ENCODE measurements at regions not wholly inside any gene's neighbourhood (a gene's known extent, or its start where the extent isn't known, plus 50 kb on each side); places are given as distances from the start of the nearest gene placed in this dataset.

DNA sequence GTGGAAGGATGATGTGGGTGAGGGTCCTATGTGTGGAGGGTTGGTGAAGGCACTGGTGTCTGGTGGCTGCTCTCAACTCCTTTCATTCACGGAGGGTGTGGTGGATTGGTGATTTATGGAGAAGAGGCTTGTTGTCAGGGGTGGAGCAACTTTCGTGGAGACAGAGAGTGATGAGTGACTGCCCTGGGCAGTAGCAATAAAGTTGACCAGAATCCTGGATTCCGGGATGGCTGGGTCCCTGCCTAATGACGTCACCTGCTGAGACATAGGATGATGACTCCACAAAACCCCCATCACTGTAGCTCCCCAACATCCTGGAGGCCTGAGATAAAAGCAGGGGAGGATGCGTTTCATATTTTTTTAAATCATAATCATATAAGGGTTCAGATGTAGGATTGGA lies 193.0 kb downstream of the ACKR3 start:
- H3K9me3 ChIP-seq (ENCODE audit: control insufficient read depth, low read length): no peaks in the 10 kb centered on the region
- H3K27me3 ChIP-seq (ENCODE audit: control insufficient read depth, insufficient read depth, low read length): no peaks in the 10 kb centered on the region
- H3K9ac ChIP-seq (ENCODE audit: low read length): no peak overlapping the region
- H3K4me3 ChIP-seq (ENCODE audit: low read length): no peak overlapping the region
- H3K4me1 ChIP-seq (ENCODE audit: control insufficient read depth, insufficient read depth, low read length): no peaks in the 10 kb centered on the region
- no peaks in the 10 kb centered on the region for H3K36me3 ChIP-seq (ENCODE audit: control insufficient read depth, insufficient read depth, low read length)

- H3K9ac ChIP-seq (ENCODE audit: low read length): no peak overlapping the region
These were observed 194.2 kb downstream of the ACKR3 start for GRCh38 chr2:236763857-236764256.

DNA sequence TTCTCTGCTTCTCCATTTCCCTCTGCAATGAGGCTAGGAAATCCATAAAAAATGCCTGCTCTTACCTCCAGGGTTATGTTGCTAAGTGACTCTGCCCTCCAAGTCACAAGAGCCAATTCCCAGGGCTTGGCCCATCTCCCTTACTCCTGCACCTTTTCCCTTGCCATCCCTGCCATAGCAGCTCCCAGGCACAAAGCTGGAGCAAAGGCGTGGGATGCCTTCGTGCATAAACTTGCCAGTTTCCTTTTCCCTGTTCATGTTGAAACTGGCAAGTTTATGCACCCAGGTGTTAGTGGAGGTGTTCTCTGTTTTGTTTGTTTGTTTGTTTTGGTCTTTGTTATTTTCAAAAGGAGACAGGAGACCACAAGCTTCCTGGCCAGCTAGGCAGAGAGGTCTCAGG lies 195.1 kb downstream of the ACKR3 start:
- Histone ChIP-seq H3K4me3 (ENCODE audit: low read length) (no peak overlapping the region), H3K27me3 (ENCODE audit: control insufficient read depth, insufficient read depth, low read length) (no peaks in the 10 kb centered on the region), H3K36me3 (ENCODE audit: control insufficient read depth, insufficient read depth, low read length) (no peaks in the 10 kb centered on the region), H3K9me3 (ENCODE audit: control insufficient read depth, low read length) (no peaks in the 10 kb centered on the region), H3K9ac (ENCODE audit: low read length) (no peak overlapping the region), H3K4me1 (ENCODE audit: control insufficient read depth, insufficient read depth, low read length) (no peaks in the 10 kb centered on the region)

More at GRCh38 chr2:236763857-236764256, 194.2 kb downstream of the ACKR3 start:
- no peaks in the 10 kb centered on the region for H3K9me3 ChIP-seq (ENCODE audit: control insufficient read depth, low read length)
- H3K36me3 ChIP-seq (ENCODE audit: control insufficient read depth, insufficient read depth, low read length): no peaks in the 10 kb centered on the region
- H3K4me1 ChIP-seq (ENCODE audit: control insufficient read depth, insufficient read depth, low read length): no peaks in the 10 kb centered on the region
- H3K4me3 ChIP-seq (ENCODE audit: low read length): no peak overlapping the region
- H3K27me3 ChIP-seq (ENCODE audit: control insufficient read depth, insufficient read depth, low read length): no peaks in the 10 kb centered on the region

DNA sequence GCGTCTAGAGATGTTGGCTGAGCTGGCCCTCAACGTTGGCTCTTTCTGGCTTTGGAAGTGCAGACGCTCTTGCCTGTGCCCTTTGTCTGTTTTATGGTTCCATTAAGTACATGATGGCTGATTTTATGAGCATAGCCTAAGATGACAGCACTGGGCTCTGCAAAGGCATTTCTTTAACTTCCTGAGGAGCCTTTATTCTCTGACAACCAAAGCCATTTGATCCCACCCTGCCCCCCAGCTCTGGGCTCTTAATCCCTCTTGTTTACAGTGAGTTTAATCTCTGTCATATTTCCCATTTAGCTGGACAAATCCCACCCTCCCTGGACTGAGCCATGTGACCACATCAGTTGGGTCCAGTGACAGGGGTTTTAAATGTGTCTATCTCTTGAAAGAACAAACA lies 195.9 kb downstream of the ACKR3 start:
- Histone ChIP-seq H3K4me3 (ENCODE audit: low read length) (no peak overlapping the region), H3K4me1 (ENCODE audit: control insufficient read depth, insufficient read depth, low read length) (no peaks in the 10 kb centered on the region), H3K9me3 (ENCODE audit: control insufficient read depth, low read length) (no peaks in the 10 kb centered on the region), H3K27me3 (ENCODE audit: control insufficient read depth, insufficient read depth, low read length) (no peaks in the 10 kb centered on the region), H3K36me3 (ENCODE audit: control insufficient read depth, insufficient read depth, low read length) (no peaks in the 10 kb centered on the region), H3K9ac (ENCODE audit: low read length) (no peak overlapping the region)

- Histone ChIP-seq H3K9ac (ENCODE audit: low read length) (no peak overlapping the region), H3K9me3 (ENCODE audit: control insufficient read depth, low read length) (no peaks in the 10 kb centered on the region), H3K4me1 (ENCODE audit: control insufficient read depth, insufficient read depth, low read length) (no peaks in the 10 kb centered on the region), H3K4me3 (ENCODE audit: low read length) (no peak overlapping the region), H3K36me3 (ENCODE audit: control insufficient read depth, insufficient read depth, low read length) (no peaks in the 10 kb centered on the region), H3K27me3 (ENCODE audit: control insufficient read depth, insufficient read depth, low read length) (no peaks in the 10 kb centered on the region)
These were observed 197.2 kb downstream of the ACKR3 start for GRCh38 chr2:236766850-236767249.

DNA sequence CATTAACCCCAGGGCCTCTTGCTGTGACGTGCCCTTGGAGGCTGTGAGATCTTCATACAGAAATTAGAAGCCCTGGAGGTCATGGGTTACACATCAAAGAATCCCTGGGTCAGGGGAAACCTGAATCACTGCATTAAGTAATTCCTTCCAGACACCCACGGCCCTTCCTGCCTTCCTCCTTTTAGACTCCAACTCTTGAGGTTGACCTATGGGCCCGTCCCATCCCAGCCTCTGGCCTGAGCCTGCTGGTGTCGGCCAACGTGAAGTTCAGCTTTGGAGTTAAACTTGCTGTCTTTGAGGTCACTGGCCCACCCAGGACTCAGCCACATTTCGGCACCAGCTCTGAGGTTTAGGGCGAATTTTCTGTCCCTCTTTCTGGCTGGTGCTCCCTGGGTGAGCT lies 198.3 kb downstream of the ACKR3 start:
- Histone ChIP-seq H3K9ac (ENCODE audit: low read length) (no peak overlapping the region), H3K4me3 (ENCODE audit: low read length) (no peak overlapping the region), H3K36me3 (ENCODE audit: control insufficient read depth, insufficient read depth, low read length) (no peaks in the 10 kb centered on the region), H3K27me3 (ENCODE audit: control insufficient read depth, insufficient read depth, low read length) (no peaks in the 10 kb centered on the region), H3K9me3 (ENCODE audit: control insufficient read depth, low read length) (no peaks in the 10 kb centered on the region), H3K4me1 (ENCODE audit: control insufficient read depth, insufficient read depth, low read length) (no peaks in the 10 kb centered on the region)

DNA sequence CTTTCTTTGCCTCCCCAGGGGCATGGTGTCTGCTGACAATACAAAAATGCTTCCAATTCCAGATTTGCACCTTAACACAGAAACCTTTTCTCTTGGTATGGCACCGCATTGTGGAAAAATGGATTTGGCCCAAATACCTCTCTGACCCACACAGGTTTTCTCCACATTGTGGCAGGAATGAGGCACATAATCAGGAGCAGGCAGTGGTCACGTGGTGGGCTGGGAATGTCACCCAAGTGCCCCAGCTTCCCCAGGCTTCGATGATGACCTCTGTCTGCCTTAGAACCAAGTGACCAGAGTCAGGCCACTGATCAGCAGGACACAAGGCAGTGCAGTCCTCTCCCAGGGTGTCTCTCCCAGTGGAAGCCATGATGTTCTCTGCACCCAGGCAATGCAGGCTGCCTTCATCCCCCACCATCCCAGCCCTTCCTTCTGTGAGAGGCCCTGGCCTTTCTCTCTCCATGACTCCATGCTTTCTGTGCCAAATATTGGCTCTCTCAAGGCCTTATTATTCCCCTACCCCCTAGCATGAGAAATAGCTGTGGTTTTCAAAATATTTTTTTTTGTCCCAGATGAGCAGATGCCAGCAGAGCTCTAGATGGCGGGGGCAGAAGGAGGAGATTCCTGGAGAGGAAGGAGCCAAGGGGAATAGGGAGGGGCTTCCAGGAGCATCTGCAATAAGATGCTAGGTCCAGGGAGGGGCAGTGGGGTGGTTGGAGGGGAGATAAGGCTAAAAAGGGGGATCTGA lies 198.9 kb downstream of the ACKR3 start:
- Histone ChIP-seq H3K9me3 (ENCODE audit: control insufficient read depth, low read length) (no peaks in the 10 kb centered on the region), H3K4me3 (ENCODE audit: low read length) (no peak overlapping the region), H3K4me1 (ENCODE audit: control insufficient read depth, insufficient read depth, low read length) (no peaks in the 10 kb centered on the region), H3K27me3 (ENCODE audit: control insufficient read depth, insufficient read depth, low read length) (no peaks in the 10 kb centered on the region), H3K36me3 (ENCODE audit: control insufficient read depth, insufficient read depth, low read length) (no peaks in the 10 kb centered on the region), H3K9ac (ENCODE audit: low read length) (no peak overlapping the region)

GRCh38 chr2:236769981-236770671 lies 200.5 kb downstream of the ACKR3 start:
- no peak overlapping the region for H3K4me3 ChIP-seq (ENCODE audit: low read length)
- no peaks in the 10 kb centered on the region for H3K4me1 ChIP-seq (ENCODE audit: control insufficient read depth, insufficient read depth, low read length)
- H3K27me3 ChIP-seq (ENCODE audit: control insufficient read depth, insufficient read depth, low read length): no peaks in the 10 kb centered on the region
- H3K36me3 ChIP-seq (ENCODE audit: control insufficient read depth, insufficient read depth, low read length): no peaks in the 10 kb centered on the region
- H3K9me3 ChIP-seq (ENCODE audit: control insufficient read depth, low read length): no peaks in the 10 kb centered on the region
- no peak overlapping the region for H3K9ac ChIP-seq (ENCODE audit: low read length)

GRCh38 chr2:236772220-236772837 lies 202.7 kb downstream of the ACKR3 start:
- Histone ChIP-seq H3K4me3 (ENCODE audit: low read length) (no peak overlapping the region), H3K27me3 (ENCODE audit: control insufficient read depth, insufficient read depth, low read length) (no peaks in the 10 kb centered on the region), H3K9me3 (ENCODE audit: control insufficient read depth, low read length) (no peaks in the 10 kb centered on the region), H3K9ac (ENCODE audit: low read length) (no peak overlapping the region), H3K4me1 (ENCODE audit: control insufficient read depth, insufficient read depth, low read length) (no peaks in the 10 kb centered on the region), H3K36me3 (ENCODE audit: control insufficient read depth, insufficient read depth, low read length) (no peaks in the 10 kb centered on the region)

DNA sequence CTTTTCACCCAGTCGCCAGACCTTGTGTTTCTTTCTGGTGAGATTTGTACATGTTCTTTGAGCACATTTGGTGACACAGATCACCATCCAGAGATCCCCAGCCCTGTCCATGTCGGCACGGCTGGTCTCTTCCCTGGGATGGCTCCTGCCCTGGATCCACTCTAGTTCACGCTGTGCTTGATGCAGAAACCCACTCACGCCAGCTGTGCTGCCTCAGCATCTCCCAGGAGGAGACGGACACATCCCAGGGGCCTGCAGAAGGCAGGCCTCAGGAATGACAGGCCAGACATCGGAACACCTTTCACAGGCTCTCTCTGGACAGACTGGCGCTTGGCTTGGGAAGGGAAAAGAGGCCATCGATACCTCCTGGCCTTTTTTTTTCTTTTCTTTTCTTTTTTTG lies 203.6 kb downstream of the ACKR3 start:
- H3K4me1 ChIP-seq (ENCODE audit: control insufficient read depth, insufficient read depth, low read length): no peaks in the 10 kb centered on the region
- no peak overlapping the region for H3K4me3 ChIP-seq (ENCODE audit: low read length)
- no peaks in the 10 kb centered on the region for H3K36me3 ChIP-seq (ENCODE audit: control insufficient read depth, insufficient read depth, low read length)
- no peaks in the 10 kb centered on the region for H3K27me3 ChIP-seq (ENCODE audit: control insufficient read depth, insufficient read depth, low read length)
- H3K9ac ChIP-seq (ENCODE audit: low read length): no peak overlapping the region
- no peaks in the 10 kb centered on the region for H3K9me3 ChIP-seq (ENCODE audit: control insufficient read depth, low read length)

GRCh38 chr2:236774171-236774570 lies 204.5 kb downstream of the ACKR3 start:
- Histone ChIP-seq H3K9ac (ENCODE audit: low read length) (no peak overlapping the region), H3K36me3 (ENCODE audit: control insufficient read depth, insufficient read depth, low read length) (no peaks in the 10 kb centered on the region), H3K9me3 (ENCODE audit: control insufficient read depth, low read length) (no peaks in the 10 kb centered on the region), H3K27me3 (ENCODE audit: control insufficient read depth, insufficient read depth, low read length) (no peaks in the 10 kb centered on the region), H3K4me1 (ENCODE audit: control insufficient read depth, insufficient read depth, low read length) (no peaks in the 10 kb centered on the region), H3K4me3 (ENCODE audit: low read length) (no peak overlapping the region)

DNA sequence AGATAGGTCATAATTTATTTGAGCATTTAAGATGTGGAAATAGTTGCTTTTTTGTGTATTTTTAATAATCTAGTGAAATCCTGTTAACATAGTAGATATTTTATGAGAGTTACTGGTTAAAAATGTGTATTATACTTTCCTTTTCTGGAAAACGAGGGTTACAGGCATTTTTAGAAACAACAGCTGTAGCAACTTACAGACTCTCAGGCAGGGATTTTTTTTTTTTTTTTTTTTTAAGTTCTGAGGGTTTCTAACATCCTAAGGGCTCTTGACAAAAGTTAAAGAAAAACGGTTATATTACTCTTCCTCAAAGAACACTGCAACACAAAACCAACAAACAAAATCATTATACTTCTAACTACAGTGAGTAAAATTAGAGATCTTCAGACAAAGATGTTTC lies 205.9 kb downstream of the ACKR3 start:
- Histone ChIP-seq H3K4me3 (ENCODE audit: low read length) (no peak overlapping the region), H3K9ac (ENCODE audit: low read length) (no peak overlapping the region), H3K9me3 (ENCODE audit: control insufficient read depth, low read length) (no peaks in the 10 kb centered on the region), H3K36me3 (ENCODE audit: control insufficient read depth, insufficient read depth, low read length) (no peaks in the 10 kb centered on the region), H3K27me3 (ENCODE audit: control insufficient read depth, insufficient read depth, low read length) (no peaks in the 10 kb centered on the region), H3K4me1 (ENCODE audit: control insufficient read depth, insufficient read depth, low read length) (no peaks in the 10 kb centered on the region)

All from mucosa of stomach (tissue), 1 donor.